ENCODE measurements at regions not wholly inside any gene's neighbourhood (a gene's known extent, or its start where the extent isn't known, plus 50 kb on each side); places are given as distances from the start of the nearest gene placed in this dataset.

DNA sequence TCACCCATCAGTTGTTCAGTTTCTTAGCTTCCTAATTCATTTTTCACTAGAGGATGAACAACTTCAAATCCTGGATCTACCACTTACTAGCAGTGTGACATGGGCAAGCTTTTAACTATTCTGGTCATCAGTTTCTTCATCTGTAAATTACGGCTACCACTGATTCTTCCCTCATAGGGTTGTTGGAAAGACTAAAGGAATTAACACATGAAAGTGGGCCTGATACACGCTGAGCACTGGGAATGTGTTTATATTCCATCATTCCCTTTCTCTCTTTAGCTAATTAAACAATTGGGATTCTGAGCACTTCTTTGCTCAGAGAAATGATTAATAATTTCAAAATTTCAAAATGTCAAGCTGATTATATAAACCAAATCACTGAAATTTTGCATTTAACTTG lies 862.3 kb upstream of the GCFC2 start:
- DNase-seq, result no peak

DNA sequence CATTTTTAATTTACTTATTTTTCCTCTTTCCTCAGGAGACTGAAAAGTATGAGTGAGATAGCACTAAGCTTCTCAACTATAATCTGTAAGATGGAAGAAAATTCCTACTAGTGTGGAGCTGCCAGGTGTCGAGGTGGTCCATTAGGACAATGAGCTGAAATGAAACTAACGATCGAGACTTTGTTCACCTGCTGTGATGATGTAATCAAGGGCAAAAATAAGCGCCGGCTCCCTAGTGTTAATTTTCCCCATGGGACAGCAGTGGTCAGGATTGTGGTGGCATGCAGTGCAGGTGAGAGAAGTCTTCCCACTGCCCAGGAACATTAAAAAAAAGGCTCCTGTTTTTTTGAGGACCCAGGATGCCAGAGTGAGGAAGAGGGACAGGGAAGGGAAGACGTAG lies 859.1 kb upstream of the GCFC2 start:
- no peak for DNase-seq

DNA sequence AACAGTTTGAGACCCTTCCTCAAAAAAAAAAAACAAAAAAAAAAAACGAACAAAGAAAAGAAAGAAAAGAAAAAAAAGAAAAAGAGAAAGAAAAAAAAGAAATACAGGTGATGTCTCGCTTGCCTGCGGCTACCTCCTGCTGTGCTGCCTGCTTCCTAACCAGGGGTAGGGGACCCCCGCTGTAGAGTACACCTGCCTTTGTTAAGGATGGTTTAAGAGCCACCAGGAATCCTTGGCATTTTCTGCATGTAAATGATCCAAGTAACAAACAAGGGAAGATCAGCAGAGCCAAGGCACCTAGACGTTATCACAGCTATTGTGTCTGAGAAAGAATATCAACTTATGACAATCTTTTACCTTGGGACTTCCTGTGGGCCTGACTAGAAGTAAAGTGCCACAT lies 856.8 kb upstream of the GCFC2 start:
- no peak for DNase-seq

DNA sequence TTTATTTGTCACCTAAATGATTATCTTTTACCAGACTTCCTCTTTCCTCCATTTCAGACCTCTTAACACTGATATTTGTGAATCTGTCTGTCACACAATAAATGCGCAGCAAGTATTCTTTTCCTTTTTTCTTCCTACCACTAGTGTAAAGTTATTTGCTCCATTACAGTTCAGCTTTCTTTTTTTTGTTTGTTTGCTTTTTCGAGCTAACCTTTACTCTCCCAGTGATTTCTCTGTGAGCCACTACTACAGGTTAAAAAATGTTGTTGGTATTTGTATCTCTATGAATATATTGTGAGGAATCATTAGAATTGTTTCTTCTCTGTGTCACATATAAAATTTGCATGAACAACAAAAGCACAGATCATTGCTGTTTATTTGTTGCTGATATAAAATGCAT lies 854.0 kb upstream of the GCFC2 start:
- DNase-seq, result no peak

DNA sequence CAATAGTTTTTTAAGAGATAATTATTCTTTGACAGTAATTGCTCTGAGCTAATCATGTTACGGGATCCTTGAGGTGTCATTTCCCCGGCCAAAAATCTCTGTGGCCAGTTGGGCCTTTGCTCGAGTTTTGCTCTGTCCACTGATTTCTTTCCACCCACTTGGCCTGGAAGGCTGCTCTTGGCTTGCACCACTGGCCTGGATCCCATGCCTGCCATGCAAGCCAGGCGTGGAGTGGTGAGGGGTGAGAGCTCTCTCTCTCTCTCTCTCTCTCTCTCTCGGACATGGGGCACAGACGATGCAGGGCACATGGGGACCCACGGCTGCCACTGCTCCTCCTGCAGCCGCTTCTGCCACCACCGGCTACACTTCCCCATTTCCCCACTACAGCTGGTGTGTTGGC lies 853.0 kb upstream of the GCFC2 start:
- DNase-seq, result no peak

DNA sequence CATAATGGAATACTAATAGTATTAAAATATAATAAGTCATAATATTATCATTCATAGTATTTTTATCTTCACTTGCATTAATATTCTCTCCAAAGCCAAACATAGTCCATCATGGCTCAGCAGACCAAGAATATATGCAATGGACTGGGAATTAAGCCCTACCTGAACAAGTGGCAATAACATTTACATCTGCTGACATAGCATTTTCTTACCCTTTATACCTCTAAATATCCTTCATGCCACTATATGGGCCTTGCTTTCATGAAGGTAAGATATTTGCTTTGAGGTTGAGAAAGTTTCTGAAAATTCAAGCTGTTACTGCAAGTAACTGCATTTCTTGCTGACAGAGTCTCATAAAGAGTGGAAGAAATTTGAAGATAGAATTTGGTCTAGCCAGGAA lies 847.4 kb upstream of the GCFC2 start:
- no peak for DNase-seq

DNA sequence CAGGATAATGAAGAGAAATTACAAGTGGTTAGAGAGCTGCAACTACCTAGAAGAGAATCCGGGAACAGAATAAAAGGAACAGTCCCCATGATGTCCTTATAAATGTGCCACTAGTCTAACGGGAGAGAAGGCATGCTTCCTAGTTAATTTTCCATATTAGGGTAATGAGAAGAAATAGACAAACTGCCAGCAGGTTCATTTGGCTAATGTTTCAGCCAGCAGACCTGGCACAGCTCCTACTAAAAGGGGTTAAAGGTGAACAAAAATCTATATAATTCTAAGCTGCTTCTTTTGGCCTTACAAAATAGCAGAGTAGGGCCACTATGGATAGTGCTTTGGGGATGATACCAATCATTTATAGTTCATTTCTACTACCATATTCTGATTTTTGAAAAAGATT lies 845.3 kb upstream of the GCFC2 start:
- no peak for DNase-seq

DNA sequence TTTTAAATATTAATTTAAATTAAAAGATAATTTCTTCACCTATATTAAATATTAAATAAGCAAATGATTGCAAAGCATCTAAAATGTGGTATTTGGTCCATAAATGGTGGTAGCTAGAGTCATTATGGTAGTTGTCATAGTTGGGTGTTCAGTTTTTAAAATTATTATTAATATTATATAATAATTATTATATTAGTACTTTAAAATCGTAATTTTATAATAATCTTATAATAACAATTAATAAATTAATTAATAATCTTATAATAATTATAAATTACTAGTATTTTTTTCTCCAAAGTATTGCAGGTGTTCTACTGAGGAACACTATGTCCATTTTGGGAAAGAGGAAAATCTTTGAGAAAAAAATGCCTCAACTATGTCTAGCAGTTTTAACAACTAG lies 835.5 kb upstream of the GCFC2 start:
- no peak for DNase-seq

DNA sequence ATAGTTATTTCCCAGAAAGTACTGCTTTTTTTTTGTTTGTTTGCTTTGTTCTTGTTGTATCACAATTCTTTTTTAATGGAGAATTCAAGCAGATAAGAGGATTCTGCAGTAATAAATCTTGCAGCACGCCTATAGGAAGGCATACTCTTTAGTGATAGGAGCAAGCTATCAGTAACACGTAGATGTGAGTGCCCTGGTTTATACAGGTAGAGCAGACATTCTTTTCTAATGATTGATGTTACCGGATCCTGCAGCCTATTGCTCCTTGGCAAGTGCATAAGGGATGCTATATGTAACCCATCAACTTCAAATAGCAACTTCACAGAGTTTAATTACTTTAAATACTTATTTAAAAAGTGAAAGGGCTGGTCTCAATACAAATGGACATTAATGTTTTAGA lies 834.2 kb upstream of the GCFC2 start:
- no peak for DNase-seq

DNA sequence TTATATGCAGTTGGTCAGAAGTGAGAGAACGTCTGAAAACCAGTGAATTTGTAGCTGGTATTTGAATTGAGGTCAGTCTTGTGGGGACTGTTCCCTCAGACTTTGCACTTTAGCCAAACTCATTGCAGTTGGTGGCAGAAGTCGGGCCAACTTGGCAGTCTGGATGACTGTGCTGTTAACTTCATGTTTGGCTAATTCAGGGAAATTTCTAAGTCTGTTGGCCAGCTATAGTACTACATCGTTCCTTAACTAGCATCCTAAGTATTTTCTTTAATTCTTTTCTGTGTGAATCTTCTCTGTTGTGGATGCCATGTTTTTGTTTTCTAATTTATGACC lies 806.8 kb upstream of the GCFC2 start:
- DNase-seq, result no peak

DNA sequence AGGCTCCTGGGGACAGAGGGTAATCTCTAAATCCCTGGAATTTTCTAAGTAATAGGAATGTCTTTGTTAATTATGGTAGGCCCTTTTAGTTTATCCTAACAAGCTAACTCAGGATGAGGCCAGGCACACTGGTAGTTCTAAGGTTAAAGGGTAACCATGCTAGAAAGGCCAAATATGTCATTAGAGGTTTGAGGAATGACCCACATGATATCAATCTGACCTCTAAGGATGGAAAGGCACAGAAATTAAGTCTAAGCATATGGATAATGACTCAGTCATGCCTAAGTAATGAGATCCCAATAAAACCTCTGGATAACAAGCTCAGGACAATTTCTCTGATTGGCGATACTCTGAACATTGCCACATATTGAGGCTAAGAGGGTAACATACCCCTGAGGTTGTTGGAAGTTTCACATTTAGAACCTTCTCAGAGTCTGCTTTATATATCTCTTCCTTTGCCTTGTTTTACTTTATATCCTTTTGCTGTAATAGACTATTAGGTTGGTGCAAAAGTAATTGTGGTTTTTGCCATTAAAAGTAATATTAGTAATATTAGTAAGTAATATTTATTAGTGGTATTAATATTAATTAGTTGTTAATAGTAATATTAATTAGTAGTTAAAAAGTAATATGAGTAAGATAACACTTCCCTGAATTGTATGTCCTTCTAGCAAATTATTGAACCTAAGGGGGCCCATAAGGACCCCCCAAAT lies 806.3 kb upstream of the GCFC2 start:
- no peak for DNase-seq

DNA sequence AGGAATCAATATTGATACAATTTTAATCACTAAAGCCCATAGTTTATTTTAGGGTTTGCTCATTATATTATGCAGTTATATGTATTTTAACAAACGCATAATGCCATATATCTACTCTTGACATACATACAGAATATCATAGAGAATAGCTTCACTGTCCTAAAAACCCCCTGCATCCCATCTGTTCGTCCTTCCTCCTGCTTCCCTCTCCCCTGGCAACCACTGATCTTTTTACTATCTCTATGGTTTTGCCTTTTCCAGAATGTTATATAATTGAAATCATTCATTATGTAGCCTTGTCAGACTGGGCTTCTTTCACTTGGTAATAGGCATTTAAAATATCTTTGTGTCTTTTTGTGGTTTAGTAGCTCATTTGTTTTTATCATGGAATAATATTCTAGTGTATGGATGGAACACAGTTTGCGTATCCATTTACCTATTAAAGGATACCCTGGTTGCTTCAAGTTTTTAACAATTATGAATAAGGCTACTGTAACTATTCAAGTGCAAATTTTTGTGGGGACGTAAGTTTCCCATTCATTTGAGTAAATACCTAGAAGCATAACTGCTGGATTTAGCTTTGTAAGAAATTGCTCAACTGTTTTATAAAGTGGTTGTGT lies 801.6 kb upstream of the GCFC2 start:
- no peak for DNase-seq

DNA sequence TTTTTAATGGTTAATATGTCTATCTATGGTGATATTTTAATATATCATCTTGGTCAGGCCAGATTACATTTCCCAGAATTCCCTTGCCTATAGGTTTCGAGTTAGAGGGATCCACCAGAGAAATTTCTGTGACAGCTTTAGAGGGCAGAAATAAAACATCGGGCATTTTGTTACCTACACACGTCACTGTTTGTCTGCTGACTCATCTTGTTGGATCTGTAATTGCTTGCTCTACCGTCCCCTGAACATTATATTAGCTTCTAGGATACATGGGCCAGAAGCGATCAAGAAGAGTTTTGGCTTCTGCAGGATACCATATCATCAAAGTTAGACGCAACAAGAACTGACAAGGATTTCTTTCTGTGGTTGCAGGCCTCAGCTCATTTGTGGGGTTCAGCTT lies 795.8 kb upstream of the GCFC2 start:
- no peak for DNase-seq

DNA sequence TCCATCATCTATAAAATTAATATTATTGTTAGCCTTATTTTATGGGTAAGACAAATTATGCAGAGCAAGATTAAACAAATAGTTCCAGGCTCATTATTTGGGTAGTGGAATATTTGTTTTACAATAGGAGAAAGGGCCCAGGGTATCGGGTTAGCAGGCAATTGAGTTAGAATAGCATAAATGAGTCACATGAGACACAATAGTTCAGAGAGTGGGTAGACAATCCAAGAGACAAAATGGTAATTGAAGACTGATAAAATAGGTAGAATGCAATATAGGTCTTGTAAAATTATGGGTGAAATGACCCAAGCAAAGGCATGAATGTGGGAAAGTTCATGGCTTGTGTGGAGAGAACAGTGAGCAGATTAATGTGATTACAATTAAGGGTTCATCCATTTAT lies 790.9 kb upstream of the GCFC2 start:
- no peak for DNase-seq

DNA sequence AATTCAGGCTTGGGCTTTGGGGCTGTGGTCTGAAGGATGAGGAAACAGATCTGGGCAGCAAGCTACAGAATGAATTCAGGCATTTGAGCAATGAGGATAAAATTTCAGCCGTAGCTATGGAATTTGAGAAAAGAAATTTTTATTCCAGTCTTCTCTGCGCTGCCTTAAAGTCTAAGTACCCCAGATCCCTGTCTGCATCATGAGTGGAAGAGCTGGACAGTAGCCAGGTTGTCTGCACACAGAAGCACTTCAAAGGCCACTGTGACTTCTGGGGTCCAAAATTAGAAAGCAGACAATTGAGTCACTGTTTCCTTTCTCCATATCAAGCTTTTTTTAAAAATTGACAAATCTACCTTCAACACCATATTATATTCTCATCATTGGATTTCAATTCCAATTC lies 787.6 kb upstream of the GCFC2 start:
- DNase-seq, result no peak

DNA sequence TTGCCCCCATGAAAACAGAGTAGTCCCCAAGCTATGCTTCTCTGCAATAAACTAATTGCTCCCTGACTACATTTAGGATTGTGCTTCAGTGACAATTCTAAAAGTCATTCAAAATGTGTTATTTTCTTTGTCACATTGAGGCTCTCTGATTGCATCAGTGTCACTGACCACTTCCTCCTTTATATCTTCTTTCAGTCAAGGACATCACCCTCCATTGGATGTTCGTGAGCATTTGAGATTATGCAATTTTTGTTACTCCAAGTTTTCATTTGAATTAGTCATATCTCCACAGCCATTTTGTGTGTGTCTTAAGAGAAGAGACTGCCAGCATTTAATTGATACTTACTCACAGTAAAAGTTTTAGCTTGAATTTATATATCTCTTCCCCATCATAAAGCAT lies 780.8 kb upstream of the GCFC2 start:
- no peak for DNase-seq

DNA sequence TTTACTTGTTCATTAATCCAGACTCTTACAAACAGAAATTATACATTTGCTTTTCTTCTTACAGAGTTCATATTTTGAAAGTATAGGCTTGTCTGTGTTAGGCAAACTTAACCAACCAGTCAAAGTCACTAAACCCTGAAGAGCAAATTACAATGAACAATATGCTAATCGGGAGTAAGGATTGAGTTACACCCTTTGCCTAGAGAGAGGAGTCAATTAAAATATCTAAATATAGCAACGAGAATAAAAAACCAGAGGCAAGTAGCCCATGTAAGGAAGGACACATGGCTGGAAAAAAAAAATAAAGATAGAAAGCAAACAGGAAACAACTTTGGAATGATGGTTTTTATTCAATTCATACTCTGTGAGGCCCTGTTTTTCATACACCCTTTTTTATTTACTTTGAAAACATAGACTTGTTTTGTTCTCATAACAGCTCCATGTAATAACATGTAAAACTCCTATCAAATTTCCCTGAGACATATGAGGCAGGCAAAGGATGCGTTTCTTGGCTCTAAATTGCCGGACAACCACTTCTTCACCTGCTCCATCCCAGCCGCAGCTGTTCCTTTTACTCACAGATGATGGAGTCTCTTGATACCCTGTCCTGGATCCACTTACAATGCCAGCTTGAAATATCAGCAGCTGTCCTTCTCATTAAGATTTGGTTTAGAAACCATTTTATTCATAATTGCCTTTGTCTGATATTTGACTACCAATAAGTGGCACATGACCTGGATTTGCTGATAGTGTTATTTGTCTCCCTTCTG lies 767.7 kb upstream of the GCFC2 start:
- no peak for DNase-seq

DNA sequence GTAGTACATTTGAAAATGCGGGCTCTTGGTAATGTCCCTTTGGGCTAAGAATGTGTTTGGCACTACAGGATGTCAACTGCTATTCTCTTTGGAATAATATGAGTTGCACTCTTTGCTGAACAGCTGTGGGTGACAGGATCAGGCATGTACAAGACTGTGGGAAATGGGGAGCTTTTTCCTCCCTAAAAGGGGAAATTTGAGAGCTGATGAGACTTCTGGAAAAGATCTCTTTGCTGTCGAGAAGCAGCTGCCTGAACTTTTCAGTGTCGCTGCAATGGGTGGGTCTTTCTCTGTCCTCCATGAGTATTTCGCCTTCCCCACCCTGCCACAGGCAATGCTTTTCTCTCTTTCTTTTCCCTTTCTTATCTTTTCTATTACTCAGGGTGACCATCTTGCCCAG lies 762.2 kb upstream of the GCFC2 start:
- DNase-seq, result no peak

DNA sequence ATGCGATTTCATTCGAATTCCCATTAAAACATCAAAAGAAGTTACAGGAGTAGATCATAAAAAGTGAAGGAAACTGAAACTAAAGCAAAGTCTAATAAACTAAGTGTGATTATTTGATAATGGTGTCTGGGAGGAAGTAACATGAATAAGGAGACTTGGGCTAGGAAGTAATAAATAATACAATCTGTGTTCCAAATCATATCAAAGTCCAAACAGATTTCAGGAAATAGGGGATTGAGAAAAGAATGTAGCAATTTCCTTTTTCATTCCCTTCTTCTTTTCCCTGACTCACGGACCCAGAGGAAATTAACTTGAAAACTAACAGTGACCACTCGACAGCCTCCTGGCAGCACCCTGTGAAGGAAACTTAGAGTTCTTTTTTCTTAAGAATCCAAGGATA lies 758.4 kb upstream of the GCFC2 start:
- DNase-seq, result no peak

DNA sequence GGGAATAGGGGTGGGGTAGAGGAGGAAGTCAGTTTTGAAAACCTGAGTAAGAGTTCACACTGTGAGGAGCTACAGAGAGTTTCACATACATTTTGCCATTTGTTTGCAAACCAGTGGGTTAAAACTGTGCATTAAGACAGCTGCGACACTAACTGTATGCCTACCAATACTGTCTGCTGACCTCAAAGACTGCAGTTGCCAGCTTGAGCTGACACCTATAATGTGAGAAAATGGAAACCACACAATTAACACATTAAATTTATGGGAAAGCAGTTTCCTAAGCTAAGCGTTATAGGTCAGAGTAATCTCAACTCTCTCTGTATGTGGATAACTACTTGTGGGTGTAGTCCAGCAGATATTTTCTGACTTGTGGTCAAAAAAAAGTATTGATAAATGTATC lies 756.6 kb upstream of the GCFC2 start:
- no peak for DNase-seq

DNA sequence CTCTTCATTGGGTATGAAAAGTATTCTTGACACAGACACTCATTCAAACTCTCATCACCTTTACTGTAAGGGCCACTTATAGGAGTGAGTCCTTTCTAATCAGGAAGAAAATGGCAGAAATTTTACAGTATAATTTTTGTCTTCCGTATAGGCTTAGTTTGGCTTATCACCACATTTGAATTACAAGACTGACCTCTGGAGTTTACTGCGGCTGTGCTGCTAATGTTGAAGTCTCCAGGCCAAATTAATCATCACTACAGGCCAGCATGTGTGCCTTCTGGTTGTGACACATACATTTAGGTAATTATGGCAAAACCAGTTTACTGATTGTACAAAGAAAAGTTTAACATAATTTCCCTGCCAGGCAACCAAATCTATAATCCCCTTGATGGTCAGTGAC lies 753.6 kb upstream of the GCFC2 start:
- DNase-seq, result no peak

DNA sequence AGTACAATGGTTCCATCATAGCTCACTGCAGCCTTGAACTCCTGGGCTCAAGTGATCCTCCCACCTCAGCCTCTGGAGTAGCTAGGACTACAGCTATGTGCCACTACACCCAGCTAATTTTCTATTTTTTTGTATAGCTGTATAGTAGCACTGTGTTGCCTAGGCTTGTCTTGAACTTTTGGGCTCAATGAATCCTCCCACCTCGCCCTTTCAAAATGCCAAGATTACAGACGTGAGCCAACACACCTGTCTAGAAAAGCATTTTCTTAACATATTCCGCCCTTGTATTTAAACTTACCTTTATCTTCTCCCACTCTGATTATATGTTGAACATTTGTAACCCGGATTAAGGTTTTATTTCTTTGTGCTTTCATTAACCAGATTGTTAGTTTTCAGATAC lies 750.7 kb upstream of the GCFC2 start:
- DNase-seq, result no peak

DNA sequence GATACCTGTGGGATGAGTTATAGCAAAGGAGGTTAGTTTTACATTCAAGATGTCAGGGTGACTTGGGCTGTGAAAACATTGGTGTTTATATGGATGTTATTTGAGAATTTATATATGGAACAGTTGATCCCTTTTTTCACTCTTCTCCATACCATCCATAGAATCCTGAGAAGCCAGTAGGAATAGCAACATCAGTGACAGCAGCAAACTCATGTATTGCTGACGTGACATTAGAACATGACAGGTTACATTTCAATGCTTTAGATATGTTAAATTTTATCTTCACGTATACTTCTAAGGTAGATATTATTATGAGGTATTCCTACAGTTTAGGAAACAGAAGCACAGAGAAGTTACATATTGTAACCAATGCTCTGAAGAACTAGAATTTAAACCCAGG lies 745.2 kb upstream of the GCFC2 start:
- DNase-seq, result no peak

DNA sequence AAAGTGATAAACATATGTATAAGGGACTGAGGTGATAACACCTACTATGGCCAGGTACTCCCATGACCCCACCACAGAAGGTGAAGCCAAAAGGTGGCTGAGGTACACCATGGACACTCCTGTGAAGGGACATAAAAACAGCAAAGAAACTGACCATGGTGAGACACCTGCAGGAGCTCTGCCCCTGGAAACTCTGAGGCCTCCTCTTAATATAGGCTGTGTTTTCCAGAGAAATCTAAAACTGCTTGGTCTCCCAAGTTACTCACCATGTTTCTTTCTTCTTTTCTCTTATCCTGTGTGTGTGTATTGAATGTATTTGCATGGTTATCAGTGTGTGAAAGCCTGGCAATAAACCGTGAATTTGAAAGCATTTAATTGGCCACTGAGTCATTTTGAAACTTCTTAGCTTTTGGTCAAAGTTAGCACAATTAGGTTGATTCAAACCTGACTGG lies 739.3 kb upstream of the GCFC2 start:
- no peak for DNase-seq

DNA sequence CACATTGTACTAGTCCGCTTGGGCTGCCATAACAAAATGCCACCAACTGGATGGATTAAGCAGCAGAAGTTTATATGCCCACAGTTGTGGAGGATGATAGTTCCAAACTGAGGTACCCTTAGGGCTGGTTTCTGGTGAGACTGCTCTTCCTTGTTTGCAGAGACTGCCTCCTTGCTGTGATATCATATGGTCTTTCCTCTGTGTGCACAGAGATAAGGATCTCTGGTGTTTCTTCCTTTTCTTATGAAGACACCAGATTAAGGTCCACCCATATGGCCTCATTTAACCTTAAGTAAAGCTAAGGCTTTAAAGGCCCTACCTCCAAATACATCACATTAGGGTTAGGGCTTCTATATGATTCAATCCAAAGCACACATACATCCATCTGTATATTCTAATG lies 738.2 kb upstream of the GCFC2 start:
- DNase-seq, result no peak

Measured in stimulated activated CD4-positive, alpha-beta T cell treated with anti-CD3 and anti-CD28 coated beads, Interleukin-15, amount 100 ng/mL, for 24 hours (primary cell).